Bronchial epithelial cell (primary cell): ENCODE measurements at regions not wholly inside any gene's neighbourhood (a gene's known extent, or its start where the extent isn't known, plus 50 kb on each side); places are given as distances from the start of the nearest gene placed in this dataset.

Source experiments
- DNase-seq: peaks from one replicate; pipeline ENCODE4 v3.0.0-alpha.2; 2010; ENCODE audit warnings: low read depth
- FAIRE-seq: peaks from 2 replicates; lab custom pipeline; 2011; peaks lifted over from hg19 to GRCh38; lab: Jason Lieb, UNC
- H3K27me3 ChIP-seq: 2 replicates; pipeline ENCODE4 v1.5.1; 2011; ENCODE audit warnings: low read length; ENCODE audit not compliant: control insufficient read depth, insufficient read depth
- H3K36me3 ChIP-seq: 2 replicates; pipeline ENCODE4 v1.5.1; 2011; ENCODE audit warnings: low read length; ENCODE audit not compliant: control insufficient read depth, insufficient read depth
- H3K4me3 ChIP-seq: 2 replicates; pipeline ENCODE4 v1.5.1; 2011; ENCODE audit warnings: mild to moderate bottlenecking, low read depth, low read length, control low read depth
- TF ChIP-seq, protein P1 (sequence below): IDR thresholded peaks from 2 replicates; pipeline ENCODE4 v1.5.1; 2011; ENCODE audit warnings: mild to moderate bottlenecking, moderate library complexity, low read length, control low read depth, inconsistent platforms; ENCODE audit not compliant: insufficient read depth, severe bottlenecking

DNA sequence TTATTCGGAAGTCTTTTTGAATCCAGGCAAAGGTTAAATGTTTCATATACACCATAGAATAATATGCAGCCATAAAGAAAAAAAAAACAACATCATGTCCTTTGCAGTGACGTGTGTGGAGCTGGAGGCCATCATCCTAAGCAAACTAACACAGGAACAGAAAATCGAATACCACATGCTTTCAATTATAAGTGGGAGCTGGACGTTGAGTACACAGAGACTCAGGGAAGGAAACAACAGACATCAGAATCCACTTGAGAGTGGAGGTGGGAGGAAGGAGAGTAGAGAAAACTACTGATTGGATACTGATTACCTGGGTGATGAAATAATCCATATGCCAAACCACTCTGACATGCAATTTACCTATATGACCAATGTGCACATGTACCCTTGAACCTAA, 293.4 kb downstream of the KLF6 start:
- no peak overlapping the region for H3K4me3 ChIP-seq
- H3K36me3 ChIP-seq: no peaks in the 10 kb centered on the region
- H3K27me3 ChIP-seq: no peaks in the 10 kb centered on the region
- no peak for FAIRE-seq
- TF ChIP-seq, protein P1, sequence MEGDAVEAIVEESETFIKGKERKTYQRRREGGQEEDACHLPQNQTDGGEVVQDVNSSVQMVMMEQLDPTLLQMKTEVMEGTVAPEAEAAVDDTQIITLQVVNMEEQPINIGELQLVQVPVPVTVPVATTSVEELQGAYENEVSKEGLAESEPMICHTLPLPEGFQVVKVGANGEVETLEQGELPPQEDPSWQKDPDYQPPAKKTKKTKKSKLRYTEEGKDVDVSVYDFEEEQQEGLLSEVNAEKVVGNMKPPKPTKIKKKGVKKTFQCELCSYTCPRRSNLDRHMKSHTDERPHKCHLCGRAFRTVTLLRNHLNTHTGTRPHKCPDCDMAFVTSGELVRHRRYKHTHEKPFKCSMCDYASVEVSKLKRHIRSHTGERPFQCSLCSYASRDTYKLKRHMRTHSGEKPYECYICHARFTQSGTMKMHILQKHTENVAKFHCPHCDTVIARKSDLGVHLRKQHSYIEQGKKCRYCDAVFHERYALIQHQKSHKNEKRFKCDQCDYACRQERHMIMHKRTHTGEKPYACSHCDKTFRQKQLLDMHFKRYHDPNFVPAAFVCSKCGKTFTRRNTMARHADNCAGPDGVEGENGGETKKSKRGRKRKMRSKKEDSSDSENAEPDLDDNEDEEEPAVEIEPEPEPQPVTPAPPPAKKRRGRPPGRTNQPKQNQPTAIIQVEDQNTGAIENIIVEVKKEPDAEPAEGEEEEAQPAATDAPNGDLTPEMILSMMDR: no peak
- DNase-seq: no peak

DNA sequence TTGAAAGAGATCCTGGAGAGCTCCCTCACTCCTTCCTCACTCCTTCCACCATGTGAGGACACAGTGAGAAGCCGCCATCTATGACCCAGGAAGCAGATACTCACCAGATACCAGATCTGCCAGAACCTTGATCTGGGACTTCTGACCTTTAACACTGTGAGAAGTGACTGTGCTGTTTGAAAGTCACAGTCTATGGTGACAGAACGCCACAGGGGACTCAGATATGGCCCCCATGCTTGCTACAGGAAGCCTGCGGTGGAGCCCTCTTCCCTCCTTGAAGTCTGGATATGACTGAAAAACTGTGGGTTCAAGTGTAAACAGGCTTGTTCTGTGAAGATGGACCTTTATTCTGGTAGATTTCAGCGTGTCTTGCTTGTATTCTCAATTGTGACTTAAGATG, 297.8 kb downstream of the KLF6 start:
- Histone ChIP-seq H3K36me3 (no peaks in the 10 kb centered on the region), H3K4me3 (no peak overlapping the region), H3K27me3 (no peaks in the 10 kb centered on the region)
- DNase-seq (no peak), FAIRE-seq (no peak)
- TF ChIP-seq, protein P1: no peak

DNA sequence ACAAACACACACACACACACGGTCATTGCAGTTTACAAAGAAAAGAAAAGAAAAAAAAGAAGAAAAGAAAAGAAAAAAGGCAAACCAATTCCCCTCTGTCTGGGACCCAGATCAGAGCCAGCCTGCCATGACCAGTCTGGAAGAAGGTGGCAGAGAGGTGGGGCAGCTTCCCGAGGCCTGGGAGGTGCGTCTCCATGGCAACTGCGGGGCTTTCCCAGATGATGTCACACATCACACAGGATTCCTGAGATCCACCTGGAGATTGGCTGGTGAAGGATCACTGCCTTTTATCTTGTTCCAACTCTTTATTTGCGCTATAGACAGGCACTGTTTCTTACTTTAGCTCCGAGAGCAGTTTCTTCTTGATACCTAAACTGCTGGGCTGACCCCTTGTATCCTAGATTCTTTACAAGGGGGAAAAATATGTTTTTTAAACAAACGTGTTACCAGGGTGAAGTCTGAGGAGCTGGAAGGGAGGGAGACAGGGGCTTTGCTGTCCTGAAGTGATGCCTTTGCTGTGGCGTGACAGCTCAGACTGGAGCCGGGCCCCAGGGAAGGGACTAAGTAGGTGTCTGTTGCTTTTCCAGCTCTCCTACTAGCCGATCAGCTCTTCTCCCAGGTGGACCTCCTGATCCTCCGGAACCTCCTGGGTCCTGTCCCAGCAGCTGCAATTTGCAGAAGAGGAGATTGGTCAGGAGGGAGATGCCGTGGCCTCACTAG, 298.5 kb downstream of the KLF6 start:
- H3K4me3 ChIP-seq: no peak overlapping the region
- TF ChIP-seq, protein P1: peak; percentile 54

DNA sequence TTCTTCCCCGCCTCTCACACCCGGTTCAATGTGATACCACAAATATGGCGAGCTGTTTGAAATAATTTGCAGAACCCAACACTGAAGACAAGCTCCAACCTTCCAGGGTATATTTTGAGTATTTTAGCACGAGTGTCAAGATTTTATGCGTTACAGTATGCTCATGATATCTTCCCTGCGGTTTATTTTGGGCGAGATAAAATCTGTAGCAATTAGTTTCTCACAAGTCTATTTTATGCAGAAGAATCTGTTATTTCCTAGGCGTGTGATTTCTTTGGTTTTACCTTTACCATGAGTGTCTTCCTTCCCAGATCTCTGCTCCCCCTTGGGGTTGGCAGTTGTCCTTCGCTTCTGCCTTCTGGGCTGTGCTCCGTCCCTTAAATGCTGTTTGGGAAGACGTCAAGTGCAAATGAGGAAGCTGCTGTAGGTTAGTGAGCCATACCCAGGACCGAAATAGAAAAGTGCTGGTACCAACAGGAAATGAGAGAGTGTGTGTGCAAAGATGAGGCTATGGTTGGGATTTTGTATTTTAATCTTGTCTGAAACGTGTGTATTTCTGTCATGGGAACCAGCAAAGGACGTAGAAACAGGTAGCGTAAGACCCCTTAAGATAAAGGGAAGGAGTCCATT, 299.8 kb downstream of the KLF6 start:
- FAIRE-seq: no peak
- no peaks in the 10 kb centered on the region for H3K36me3 ChIP-seq
- DNase-seq: no peak
- TF ChIP-seq, protein P1: no peak
- no peak overlapping the region for H3K4me3 ChIP-seq
- no peaks in the 10 kb centered on the region for H3K27me3 ChIP-seq

More for the DNA sequence above, 298.5 kb downstream of the KLF6 start:
- peak; percentile 96 for DNase-seq
- Histone ChIP-seq H3K27me3 (no peaks in the 10 kb centered on the region), H3K36me3 (no peaks in the 10 kb centered on the region)
- no peak for FAIRE-seq

DNA sequence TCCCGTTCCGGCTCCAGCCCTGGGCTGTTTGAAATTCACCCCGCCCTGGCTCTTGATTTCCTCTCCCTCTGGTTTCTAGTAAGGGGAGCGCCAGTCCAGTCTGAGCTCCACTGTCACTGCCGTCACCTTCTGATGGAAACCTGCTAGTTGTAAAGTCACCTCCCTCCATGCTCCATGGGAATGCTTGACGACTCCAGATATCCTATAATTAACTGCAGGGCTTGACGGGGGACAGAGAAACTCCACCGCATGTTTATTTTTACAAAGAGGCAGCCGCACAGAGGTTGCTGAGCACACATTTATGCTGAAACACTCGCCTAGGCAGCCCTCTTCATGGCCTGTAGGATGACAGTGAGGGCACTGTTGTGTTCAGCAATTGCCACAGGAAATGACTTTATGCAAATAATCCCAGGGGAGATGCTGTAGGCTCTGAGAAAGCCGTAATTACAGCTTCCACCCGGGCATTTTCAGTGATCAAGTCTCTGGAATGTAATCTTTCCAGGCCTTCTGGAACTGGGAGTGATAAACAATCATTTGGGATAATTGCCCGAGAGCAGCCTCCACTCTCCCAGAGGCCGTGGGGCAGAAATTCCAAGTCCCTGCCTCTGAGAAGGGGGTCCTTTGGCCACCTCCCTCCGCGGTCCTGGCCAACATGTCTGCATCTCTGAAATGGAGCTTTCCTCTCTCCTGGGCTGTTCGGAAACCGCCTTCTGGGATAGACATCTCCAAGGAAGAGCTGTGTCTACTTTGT, 300.5 kb downstream of the KLF6 start:
- DNase-seq: no peak
- FAIRE-seq: no peak
- TF ChIP-seq, protein P1: no peak
- Histone ChIP-seq H3K36me3 (no peaks in the 10 kb centered on the region), H3K27me3 (no peaks in the 10 kb centered on the region), H3K4me3 (no peak overlapping the region)
